ENCODE measurements at regions not wholly inside any gene's neighbourhood (a gene's known extent, or its start where the extent isn't known, plus 50 kb on each side); places are given as distances from the start of the nearest gene placed in this dataset.
A peak's percentile ranks its signal among the peaks of the same experiment; 100 is the strongest.

- intact Hi-C loops (cut with DNase I; ENCODE audit: low total_unique reads): no loop called here
- Histone ChIP-seq H3K36me3 (no peaks in the 10 kb centered on the region), H3K27me3 (no peaks in the 10 kb centered on the region), H3K4me1 (peaks cover 0 to 9% of the 10 kb centered on the region in 2 donors), H3K9me3 (no peaks in the 10 kb centered on the region), H3K4me3 (no peak overlapping the region), H3K27ac (peak overlapping the region; percentile 63 to 74)
- no peak for DNase-seq
- TF ChIP-seq CTCF (IDR thresholded peaks at IDR 0.05): no peak
- TF ChIP-seq POLR2A (IDR thresholded peaks at IDR 0.05): no peak
Observed at GRCh38 chr3:170700054-170700404, 114.2 kb upstream of the SLC7A14 start.

GRCh38 chr3:170699158-170700053, 113.5 kb upstream of the SLC7A14 start:
- TF ChIP-seq POLR2A (IDR thresholded peaks at IDR 0.05): no peak
- TF ChIP-seq CTCF (IDR thresholded peaks at IDR 0.05): no peak
- intact Hi-C loops (cut with DNase I; ENCODE audit: low total_unique reads): no loop called here

GRCh38 chr3:170697908-170698307, 112.0 kb upstream of the SLC7A14 start:
- no peaks in the 10 kb centered on the region for H3K36me3 ChIP-seq
- intact Hi-C loops (cut with DNase I; ENCODE audit: low total_unique reads): no loop called here
- H3K4me1 ChIP-seq: peaks cover 0 to 9% of the 10 kb centered on the region in 2 donors
- DNase-seq: no peak
- no peak overlapping the region for H3K4me3 ChIP-seq
- H3K9me3 ChIP-seq: no peaks in the 10 kb centered on the region
- H3K27ac ChIP-seq: peak overlapping the region in 1 of 2 donors; percentile 74
- no peaks in the 10 kb centered on the region for H3K27me3 ChIP-seq
- no peak for TF ChIP-seq CTCF (IDR thresholded peaks at IDR 0.05)
- no peak for TF ChIP-seq POLR2A (IDR thresholded peaks at IDR 0.05)

More at GRCh38 chr3:170699158-170700053, 113.5 kb upstream of the SLC7A14 start:
- H3K36me3 ChIP-seq: no peaks in the 10 kb centered on the region
- H3K4me1 ChIP-seq: peaks cover 0 to 9% of the 10 kb centered on the region in 2 donors
- H3K27ac ChIP-seq: peak overlapping the region; percentile 63 to 74
- no peaks in the 10 kb centered on the region for H3K9me3 ChIP-seq
- H3K27me3 ChIP-seq: no peaks in the 10 kb centered on the region
- H3K4me3 ChIP-seq: no peak overlapping the region
- peak; percentile 45 to 60 for DNase-seq

- TF ChIP-seq POLR2A (IDR thresholded peaks at IDR 0.05) (no peak), CTCF (IDR thresholded peaks at IDR 0.05) (no peak)
- no peak for DNase-seq
- Histone ChIP-seq H3K36me3 (no peaks in the 10 kb centered on the region), H3K27me3 (no peaks in the 10 kb centered on the region), H3K9me3 (no peaks in the 10 kb centered on the region), H3K27ac (no peak overlapping the region), H3K4me3 (no peak overlapping the region), H3K4me1 (peaks cover 0 to 9% of the 10 kb centered on the region in 2 donors)
- intact Hi-C loops (cut with DNase I; ENCODE audit: low total_unique reads): no loop called here
Observed at GRCh38 chr3:170697131-170697530, 111.3 kb upstream of the SLC7A14 start.

GRCh38 chr3:170695486-170696064, 109.7 kb upstream of the SLC7A14 start:
- DNase-seq: no peak
- TF ChIP-seq CTCF (IDR thresholded peaks at IDR 0.05): no peak
- Histone ChIP-seq H3K27me3 (no peaks in the 10 kb centered on the region), H3K4me3 (no peak overlapping the region), H3K27ac (no peak overlapping the region), H3K36me3 (no peaks in the 10 kb centered on the region), H3K9me3 (no peaks in the 10 kb centered on the region), H3K4me1 (peaks cover 0 to 9% of the 10 kb centered on the region in 2 donors)
- intact Hi-C loops (cut with DNase I; ENCODE audit: low total_unique reads): no loop called here

All from uterus (tissue), 3 donors.